ENCODE measurements at regions not wholly inside any gene's neighbourhood (a gene's known extent, or its start where the extent isn't known, plus 50 kb on each side); places are given as distances from the start of the nearest gene placed in this dataset.

DNA sequence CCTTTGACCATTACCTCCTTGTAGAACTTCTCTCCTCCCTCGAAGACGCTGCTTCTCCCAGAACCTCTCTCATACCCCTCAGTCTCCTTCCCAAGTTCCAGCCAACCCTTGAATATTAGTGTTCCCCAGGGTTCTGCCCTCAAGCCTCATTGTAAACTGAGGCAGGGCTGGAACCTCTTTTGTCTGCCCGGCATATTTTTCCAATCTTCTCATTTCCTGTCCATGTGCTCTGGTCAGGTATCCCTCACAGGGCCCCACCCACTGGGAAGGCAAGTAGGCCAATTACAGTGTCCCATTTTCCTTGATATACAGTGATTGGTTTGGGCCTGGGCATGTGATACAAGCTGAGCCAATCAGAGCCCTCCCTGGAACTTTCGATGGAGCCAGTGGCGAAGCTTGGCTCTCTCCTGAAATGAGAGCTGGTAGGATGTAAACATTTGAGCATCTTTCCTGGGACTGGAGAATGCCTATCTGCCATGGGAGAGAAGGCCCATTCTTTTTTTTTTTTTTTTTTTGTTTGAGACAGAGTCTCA, 57.1 kb upstream of the ID3 start:
- no peak overlapping the region for H3K9ac ChIP-seq (ENCODE audit: low read length in 5 of 5)
- peaks cover 0 to 16% (median 16%) of the 10 kb centered on the region in 5 donors for H3K27me3 ChIP-seq (ENCODE audit: control insufficient read depth in 5 of 5, insufficient read depth in 4 of 5, low read length in 5 of 5)
- no peaks in the 10 kb centered on the region for H3K36me3 ChIP-seq (ENCODE audit: control insufficient read depth in 5 of 5, insufficient read depth in 5 of 5, low read length in 5 of 5)
- H3K27ac ChIP-seq (ENCODE audit: low read depth, low read length): no peak overlapping the region
- no peak overlapping the region for H3K4me3 ChIP-seq (ENCODE audit: low read depth in 1 of 5, low read length in 5 of 5)
- peaks cover 0 to 11% (median 4%) of the 10 kb centered on the region in 5 donors for H3K4me1 ChIP-seq (ENCODE audit: control insufficient read depth in 5 of 5, insufficient read depth in 5 of 5, low read length in 5 of 5)
- H3K9me3 ChIP-seq (ENCODE audit: control insufficient read depth in 5 of 5, low read length in 5 of 5): no peaks in the 10 kb centered on the region

DNA sequence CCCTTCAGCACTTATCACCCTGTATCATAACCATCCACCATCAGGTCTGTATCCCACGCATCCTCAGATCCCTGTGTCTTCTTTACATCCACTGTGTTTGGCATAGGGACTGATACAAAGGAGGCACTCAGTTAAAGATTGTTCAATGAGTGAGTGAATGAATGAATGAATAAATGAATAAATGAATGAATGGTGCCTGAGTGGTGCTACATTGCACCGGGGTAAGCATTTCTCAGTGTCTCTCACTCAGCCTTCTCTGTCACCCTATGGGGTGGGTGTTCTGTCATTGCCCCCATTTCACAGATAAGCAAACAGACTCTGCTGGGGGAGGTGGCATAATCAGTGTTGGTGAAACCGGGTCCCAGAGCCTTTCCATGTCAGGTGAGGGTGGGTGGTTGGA, 56.6 kb upstream of the ID3 start:
- H3K27ac ChIP-seq (ENCODE audit: low read depth, low read length): no peak overlapping the region
- H3K9ac ChIP-seq (ENCODE audit: low read length in 5 of 5): no peak overlapping the region
- no peaks in the 10 kb centered on the region for H3K9me3 ChIP-seq (ENCODE audit: control insufficient read depth in 5 of 5, low read length in 5 of 5)
- no peak overlapping the region for H3K4me3 ChIP-seq (ENCODE audit: low read depth in 1 of 5, low read length in 5 of 5)
- peaks cover 0 to 11% (median 4%) of the 10 kb centered on the region in 5 donors for H3K4me1 ChIP-seq (ENCODE audit: control insufficient read depth in 5 of 5, insufficient read depth in 5 of 5, low read length in 5 of 5)
- peaks cover 0 to 16% (median 16%) of the 10 kb centered on the region in 5 donors for H3K27me3 ChIP-seq (ENCODE audit: control insufficient read depth in 5 of 5, insufficient read depth in 4 of 5, low read length in 5 of 5)
- no peaks in the 10 kb centered on the region for H3K36me3 ChIP-seq (ENCODE audit: control insufficient read depth in 5 of 5, insufficient read depth in 5 of 5, low read length in 5 of 5)

DNA sequence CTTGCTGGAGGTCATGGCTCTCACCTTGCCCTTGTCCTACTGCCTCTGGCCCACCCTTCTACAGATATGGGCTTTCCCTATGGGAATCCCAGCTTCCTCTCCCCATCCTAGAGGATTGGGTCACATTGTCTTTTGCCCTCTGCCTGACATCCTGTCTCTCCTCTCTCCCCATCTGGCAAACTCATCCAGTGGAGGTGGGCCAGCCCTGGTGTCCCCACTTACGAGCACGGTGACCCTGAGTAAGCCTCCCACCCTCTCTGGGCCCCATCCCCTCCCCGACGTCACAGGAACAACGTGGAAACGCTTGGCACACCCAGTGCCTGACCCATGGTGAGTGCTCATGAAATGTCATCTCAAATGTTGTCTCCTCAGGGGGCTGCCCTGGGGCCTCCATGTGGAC, 56.1 kb upstream of the ID3 start:
- H3K9ac ChIP-seq (ENCODE audit: low read length in 5 of 5): no peak overlapping the region
- H3K9me3 ChIP-seq (ENCODE audit: control insufficient read depth in 5 of 5, low read length in 5 of 5): no peaks in the 10 kb centered on the region
- H3K27me3 ChIP-seq (ENCODE audit: control insufficient read depth in 5 of 5, insufficient read depth in 4 of 5, low read length in 5 of 5): peaks cover 0 to 16% (median 13%) of the 10 kb centered on the region in 5 donors
- H3K27ac ChIP-seq (ENCODE audit: low read depth, low read length): no peak overlapping the region
- H3K4me1 ChIP-seq (ENCODE audit: control insufficient read depth in 5 of 5, insufficient read depth in 5 of 5, low read length in 5 of 5): peaks cover 0 to 11% (median 4%) of the 10 kb centered on the region in 5 donors
- no peaks in the 10 kb centered on the region for H3K36me3 ChIP-seq (ENCODE audit: control insufficient read depth in 5 of 5, insufficient read depth in 5 of 5, low read length in 5 of 5)
- H3K4me3 ChIP-seq (ENCODE audit: low read depth in 1 of 5, low read length in 5 of 5): no peak overlapping the region

DNA sequence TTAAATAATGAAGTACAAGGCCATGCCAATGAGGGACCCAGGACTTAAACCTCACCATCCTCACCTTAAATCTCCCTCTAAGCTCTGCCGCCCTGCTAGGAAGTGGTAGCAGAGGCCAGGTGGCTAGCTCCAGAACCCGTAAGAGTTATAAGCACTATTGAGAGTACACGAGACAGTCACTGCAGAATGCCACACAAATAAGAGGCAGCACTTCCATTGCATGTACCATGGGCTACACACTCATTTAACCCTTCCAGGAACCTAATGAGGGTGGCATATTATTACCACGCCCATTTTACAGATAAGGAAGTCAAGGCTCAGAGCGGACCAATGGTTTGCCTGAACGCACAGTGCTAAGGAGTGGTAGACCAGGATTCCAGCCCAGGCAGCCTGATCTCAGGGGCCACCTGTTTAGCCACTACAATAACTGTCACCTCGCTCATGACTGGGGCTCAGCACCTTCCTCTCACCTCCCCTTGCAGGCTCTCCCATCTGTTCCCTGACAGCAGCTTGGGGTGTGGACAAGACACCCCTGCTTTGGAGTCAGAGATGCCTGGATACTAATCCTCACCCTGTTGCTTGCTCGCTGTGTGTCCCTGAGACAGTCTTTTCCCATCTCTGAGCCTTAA, 54.8 kb upstream of the ID3 start:
- Histone ChIP-seq H3K27ac (ENCODE audit: low read depth, low read length) (no peak overlapping the region), H3K36me3 (ENCODE audit: control insufficient read depth in 5 of 5, insufficient read depth in 5 of 5, low read length in 5 of 5) (no peaks in the 10 kb centered on the region), H3K4me3 (ENCODE audit: low read depth in 1 of 5, low read length in 5 of 5) (no peak overlapping the region), H3K27me3 (ENCODE audit: control insufficient read depth in 5 of 5, insufficient read depth in 4 of 5, low read length in 5 of 5) (peaks cover 0 to 9% (median 4%) of the 10 kb centered on the region in 5 donors), H3K9me3 (ENCODE audit: control insufficient read depth in 5 of 5, low read length in 5 of 5) (no peaks in the 10 kb centered on the region), H3K4me1 (ENCODE audit: control insufficient read depth in 5 of 5, insufficient read depth in 5 of 5, low read length in 5 of 5) (peaks cover 0 to 6% (median 0%) of the 10 kb centered on the region in 5 donors), H3K9ac (ENCODE audit: low read length in 5 of 5) (no peak overlapping the region)

GRCh38 chr1:23613191-23614031, 54.1 kb upstream of the ID3 start:
- Histone ChIP-seq H3K4me3 (ENCODE audit: low read depth in 1 of 5, low read length in 5 of 5) (no peak overlapping the region), H3K4me1 (ENCODE audit: control insufficient read depth in 5 of 5, insufficient read depth in 5 of 5, low read length in 5 of 5) (peaks cover 0 to 6% (median 0%) of the 10 kb centered on the region in 5 donors), H3K27me3 (ENCODE audit: control insufficient read depth in 5 of 5, insufficient read depth in 4 of 5, low read length in 5 of 5) (peaks cover 0 to 2% (median 0%) of the 10 kb centered on the region in 5 donors), H3K27ac (ENCODE audit: low read depth, low read length) (no peak overlapping the region), H3K36me3 (ENCODE audit: control insufficient read depth in 5 of 5, insufficient read depth in 5 of 5, low read length in 5 of 5) (no peaks in the 10 kb centered on the region), H3K9me3 (ENCODE audit: control insufficient read depth in 5 of 5, low read length in 5 of 5) (no peaks in the 10 kb centered on the region), H3K9ac (ENCODE audit: low read length in 5 of 5) (no peak overlapping the region)

- Histone ChIP-seq H3K27me3 (ENCODE audit: control insufficient read depth in 5 of 5, insufficient read depth in 4 of 5, low read length in 5 of 5) (peaks cover 0 to 2% (median 0%) of the 10 kb centered on the region in 5 donors), H3K4me3 (ENCODE audit: low read depth in 1 of 5, low read length in 5 of 5) (no peak overlapping the region), H3K4me1 (ENCODE audit: control insufficient read depth in 5 of 5, insufficient read depth in 5 of 5, low read length in 5 of 5) (peaks cover 0 to 6% (median 0%) of the 10 kb centered on the region in 5 donors), H3K9me3 (ENCODE audit: control insufficient read depth in 5 of 5, low read length in 5 of 5) (no peaks in the 10 kb centered on the region), H3K9ac (ENCODE audit: low read length in 5 of 5) (no peak overlapping the region), H3K36me3 (ENCODE audit: control insufficient read depth in 5 of 5, insufficient read depth in 5 of 5, low read length in 5 of 5) (no peaks in the 10 kb centered on the region), H3K27ac (ENCODE audit: low read depth, low read length) (no peak overlapping the region)
These were observed 52.5 kb upstream of the ID3 start for GRCh38 chr1:23611601-23612327.

- Histone ChIP-seq H3K4me1 (ENCODE audit: control insufficient read depth in 5 of 5, insufficient read depth in 5 of 5, low read length in 5 of 5) (peaks cover 0 to 6% (median 0%) of the 10 kb centered on the region in 5 donors), H3K9ac (ENCODE audit: low read length in 5 of 5) (no peak overlapping the region), H3K27ac (ENCODE audit: low read depth, low read length) (no peak overlapping the region), H3K36me3 (ENCODE audit: control insufficient read depth in 5 of 5, insufficient read depth in 5 of 5, low read length in 5 of 5) (no peaks in the 10 kb centered on the region), H3K4me3 (ENCODE audit: low read depth in 1 of 5, low read length in 5 of 5) (no peak overlapping the region), H3K9me3 (ENCODE audit: control insufficient read depth in 5 of 5, low read length in 5 of 5) (no peaks in the 10 kb centered on the region), H3K27me3 (ENCODE audit: control insufficient read depth in 5 of 5, insufficient read depth in 4 of 5, low read length in 5 of 5) (peaks cover 0 to 2% (median 0%) of the 10 kb centered on the region in 5 donors)
These were observed 51.4 kb upstream of the ID3 start for GRCh38 chr1:23610677-23611076.

- Histone ChIP-seq H3K27ac (ENCODE audit: low read depth, low read length) (no peak overlapping the region), H3K4me1 (ENCODE audit: control insufficient read depth in 5 of 5, insufficient read depth in 5 of 5, low read length in 5 of 5) (peaks cover 0 to under 1% (median 0%) of the 10 kb centered on the region in 5 donors), H3K9ac (ENCODE audit: low read length in 5 of 5) (no peak overlapping the region), H3K27me3 (ENCODE audit: control insufficient read depth in 5 of 5, insufficient read depth in 4 of 5, low read length in 5 of 5) (peaks cover 0 to 2% (median 0%) of the 10 kb centered on the region in 5 donors), H3K4me3 (ENCODE audit: low read depth in 1 of 5, low read length in 5 of 5) (no peak overlapping the region), H3K36me3 (ENCODE audit: control insufficient read depth in 5 of 5, insufficient read depth in 5 of 5, low read length in 5 of 5) (no peaks in the 10 kb centered on the region), H3K9me3 (ENCODE audit: control insufficient read depth in 5 of 5, low read length in 5 of 5) (no peaks in the 10 kb centered on the region)
These were observed 50.7 kb upstream of the ID3 start for GRCh38 chr1:23609971-23610370.

Measured in subcutaneous abdominal adipose tissue (tissue), 5 donors.